Liver (tissue), 3 donors: ENCODE measurements at regions not wholly inside any gene's neighbourhood (a gene's known extent, or its start where the extent isn't known, plus 50 kb on each side); places are given as distances from the start of the nearest gene placed in this dataset.

ENCODE experiments used
- SP1 ChIP-seq: IDR thresholded peaks from 2 replicates; pipeline ENCODE4 v1.6.1; 2018; ENCODE audit warnings: antibody characterized with exemption, mild to moderate bottlenecking
- TAF1 ChIP-seq: conservative IDR thresholded peaks from 2 replicates; pipeline ENCODE4 v1.6.1; 2016; ENCODE audit warnings: antibody characterized with exemption, mild to moderate bottlenecking
- TF ChIP-seq, protein P1 (sequence below): fragments of 150-350 bp; IDR thresholded peaks from 2 replicates; pipeline ENCODE4 v1.5.1; 2017; ENCODE audit warnings: improper control_type of control experiment, low read depth, low read length; ENCODE audit not compliant: missing input control
- donor health status: healthy.
- donor health status: healthy.

- TF ChIP-seq SP1 (no peak), TAF1 (no peak)
- TF ChIP-seq, protein P1, sequence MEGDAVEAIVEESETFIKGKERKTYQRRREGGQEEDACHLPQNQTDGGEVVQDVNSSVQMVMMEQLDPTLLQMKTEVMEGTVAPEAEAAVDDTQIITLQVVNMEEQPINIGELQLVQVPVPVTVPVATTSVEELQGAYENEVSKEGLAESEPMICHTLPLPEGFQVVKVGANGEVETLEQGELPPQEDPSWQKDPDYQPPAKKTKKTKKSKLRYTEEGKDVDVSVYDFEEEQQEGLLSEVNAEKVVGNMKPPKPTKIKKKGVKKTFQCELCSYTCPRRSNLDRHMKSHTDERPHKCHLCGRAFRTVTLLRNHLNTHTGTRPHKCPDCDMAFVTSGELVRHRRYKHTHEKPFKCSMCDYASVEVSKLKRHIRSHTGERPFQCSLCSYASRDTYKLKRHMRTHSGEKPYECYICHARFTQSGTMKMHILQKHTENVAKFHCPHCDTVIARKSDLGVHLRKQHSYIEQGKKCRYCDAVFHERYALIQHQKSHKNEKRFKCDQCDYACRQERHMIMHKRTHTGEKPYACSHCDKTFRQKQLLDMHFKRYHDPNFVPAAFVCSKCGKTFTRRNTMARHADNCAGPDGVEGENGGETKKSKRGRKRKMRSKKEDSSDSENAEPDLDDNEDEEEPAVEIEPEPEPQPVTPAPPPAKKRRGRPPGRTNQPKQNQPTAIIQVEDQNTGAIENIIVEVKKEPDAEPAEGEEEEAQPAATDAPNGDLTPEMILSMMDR = no peak
These were observed 266.2 kb upstream of the ADAMTSL1 start for GRCh38 chr9:18207735-18208134.
